AG08395 (cell line): ENCODE measurements at regions not wholly inside any gene's neighbourhood (a gene's known extent, or its start where the extent isn't known, plus 50 kb on each side); places are given as distances from the start of the nearest gene placed in this dataset.

Source experiments
- DNase-seq: peaks from one replicate; pipeline ENCODE4 v3.0.0; 2012; ENCODE audit warnings: mixed read lengths, low spot score

- no peak for DNase-seq
These were observed 87.7 kb downstream of the MACIR start for GRCh38 chr5:103346162-103346748.

- DNase-seq = no peak
These were observed 86.9 kb downstream of the MACIR start for GRCh38 chr5:103345461-103345860.

- DNase-seq = no peak
These were observed 82.3 kb downstream of the MACIR start for GRCh38 chr5:103340717-103341388.

GRCh38 chr5:103340132-103340531, 81.6 kb downstream of the MACIR start:
- no peak for DNase-seq

- DNase-seq = no peak
These were observed 78.4 kb downstream of the MACIR start for GRCh38 chr5:103336941-103337340.

- DNase-seq = no peak
These were observed 74.8 kb downstream of the MACIR start for GRCh38 chr5:103333376-103333775.

GRCh38 chr5:103330875-103331274, 72.3 kb downstream of the MACIR start:
- no peak for DNase-seq
